Psoas muscle (tissue), 7 donors: ENCODE measurements at regions not wholly inside any gene's neighbourhood (a gene's known extent, or its start where the extent isn't known, plus 50 kb on each side); places are given as distances from the start of the nearest gene placed in this dataset.

Experiments
- ATAC-seq, 4 donors: fragments of 200-7000 bp; cut with Tn5 transposase; one replicate each; pipeline ENCODE4 v1.9.1; 2020; ENCODE audit warnings: moderate library complexity in 3 of 4, mild to moderate bottlenecking in 2 of 4
- DNase-seq, 2 donors: peaks; one replicate each; pipeline ENCODE4 v3.0.0-alpha.2; 2020
- H3K27ac ChIP-seq: fragments of 200-600 bp; one replicate; pipeline ENCODE4 v1.8.0; 2022
- H3K27me3 ChIP-seq, 3 donors: fragments of 200-600 bp in 1 of 3; one replicate each; pipeline versions ENCODE4 v1.6.1 to v1.8.0; 2013 to 2022; ENCODE audit warnings: low read length in 2 of 3, mild to moderate bottlenecking in 2 of 3, moderate library complexity in 1 of 3; ENCODE audit not compliant: insufficient read depth in 3 of 3
- H3K36me3 ChIP-seq, 2 donors: fragments of 200-600 bp in 1 of 2; one replicate each; pipeline versions ENCODE4 v1.6.1 to v1.8.0; 2013 to 2022; ENCODE audit warnings: low read depth in 1 of 2, mild to moderate bottlenecking in 1 of 2, moderate library complexity in 1 of 2; ENCODE audit not compliant: insufficient read depth in 1 of 2
- H3K4me1 ChIP-seq: fragments of 200-600 bp; one replicate; pipeline ENCODE4 v1.8.0; 2022
- H3K4me3 ChIP-seq: fragments of 200-600 bp; one replicate; pipeline ENCODE4 v1.8.0; 2022; ENCODE audit warnings: mild to moderate bottlenecking
- H3K9me3 ChIP-seq: fragments of 200-600 bp; one replicate; pipeline ENCODE4 v1.8.0; 2022
- WGBS, 3 donors: extraction: QIAGEN DNeasy Blood & Tissue Kit; methylation state at CpG; one replicate each; pipeline versions ENCODE4 v1.1.6 to v1.1.7; 2013; 5-methylcytosine and 5-hydroxymethylcytosine counted together
- intact Hi-C, 2 donors: fragments of 100-400 bp; cut with DNase I; formaldehyde crosslinking; loops; one replicate each; pipeline versions ENCODE4 v1.11.0 to v1.14.2; 2022
- TF ChIP-seq, protein P1 (sequence below): fragments of 200-600 bp; IDR thresholded peaks from one replicate; pipeline ENCODE4 v1.8.0; 2022; ENCODE audit warnings: antibody characterized with exemption
- donor health status: healthy with polysubstance abuse.
- donor health status: DM: no; HTN: no; CAD: no; lungs with moderate emphysema.
- donor health status: Bipolar disorder and iron deficiency.
- donor health status: healthy.
- donor health status: DM: yes; HTN: yes; CAD: no.
- donor health status: DM: no; HTN: no; CAD: no.
- donor health status: DM: yes; HTN: yes; CAD: no.

DNA sequence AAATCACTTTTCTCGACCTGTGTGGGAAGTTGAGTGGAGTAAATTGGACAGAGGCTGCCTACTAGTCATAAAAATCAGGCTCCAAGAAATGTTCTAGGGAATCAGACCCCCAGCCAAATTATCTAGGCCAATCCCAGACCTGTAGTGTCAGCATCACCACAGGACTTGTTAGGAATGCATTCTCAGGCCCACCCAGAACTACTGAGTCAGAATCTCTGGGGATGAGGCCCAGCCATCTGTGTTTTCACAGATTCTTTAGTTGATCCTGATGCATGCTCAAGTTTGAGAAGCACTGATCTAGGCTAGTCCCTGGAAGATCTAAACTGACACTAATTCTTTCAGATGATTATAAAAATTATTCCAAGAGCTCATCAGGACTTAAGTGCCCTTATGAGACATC lies 434.0 kb upstream of the MEIS1 start:
- no peaks in the 10 kb centered on the region for H3K9me3 ChIP-seq
- no peak overlapping the region for H3K27ac ChIP-seq
- peaks cover 0 to 2% (median 0%) of the 10 kb centered on the region in 3 donors for H3K27me3 ChIP-seq
- intact Hi-C loops = no loop called here
- peak in 1 of 4 donors; percentile 25 for ATAC-seq
- DNase-seq = peak in 1 of 2 donors; percentile 14
- TF ChIP-seq, protein P1, sequence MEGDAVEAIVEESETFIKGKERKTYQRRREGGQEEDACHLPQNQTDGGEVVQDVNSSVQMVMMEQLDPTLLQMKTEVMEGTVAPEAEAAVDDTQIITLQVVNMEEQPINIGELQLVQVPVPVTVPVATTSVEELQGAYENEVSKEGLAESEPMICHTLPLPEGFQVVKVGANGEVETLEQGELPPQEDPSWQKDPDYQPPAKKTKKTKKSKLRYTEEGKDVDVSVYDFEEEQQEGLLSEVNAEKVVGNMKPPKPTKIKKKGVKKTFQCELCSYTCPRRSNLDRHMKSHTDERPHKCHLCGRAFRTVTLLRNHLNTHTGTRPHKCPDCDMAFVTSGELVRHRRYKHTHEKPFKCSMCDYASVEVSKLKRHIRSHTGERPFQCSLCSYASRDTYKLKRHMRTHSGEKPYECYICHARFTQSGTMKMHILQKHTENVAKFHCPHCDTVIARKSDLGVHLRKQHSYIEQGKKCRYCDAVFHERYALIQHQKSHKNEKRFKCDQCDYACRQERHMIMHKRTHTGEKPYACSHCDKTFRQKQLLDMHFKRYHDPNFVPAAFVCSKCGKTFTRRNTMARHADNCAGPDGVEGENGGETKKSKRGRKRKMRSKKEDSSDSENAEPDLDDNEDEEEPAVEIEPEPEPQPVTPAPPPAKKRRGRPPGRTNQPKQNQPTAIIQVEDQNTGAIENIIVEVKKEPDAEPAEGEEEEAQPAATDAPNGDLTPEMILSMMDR = no peak
- H3K4me1 ChIP-seq = no peaks in the 10 kb centered on the region
- H3K36me3 ChIP-seq = no peaks in the 10 kb centered on the region
- 72 to 86% (median 76%) methylated on average over 1 of the region's 1 CpG for WGBS, 3 donors
- no peak overlapping the region for H3K4me3 ChIP-seq

DNA sequence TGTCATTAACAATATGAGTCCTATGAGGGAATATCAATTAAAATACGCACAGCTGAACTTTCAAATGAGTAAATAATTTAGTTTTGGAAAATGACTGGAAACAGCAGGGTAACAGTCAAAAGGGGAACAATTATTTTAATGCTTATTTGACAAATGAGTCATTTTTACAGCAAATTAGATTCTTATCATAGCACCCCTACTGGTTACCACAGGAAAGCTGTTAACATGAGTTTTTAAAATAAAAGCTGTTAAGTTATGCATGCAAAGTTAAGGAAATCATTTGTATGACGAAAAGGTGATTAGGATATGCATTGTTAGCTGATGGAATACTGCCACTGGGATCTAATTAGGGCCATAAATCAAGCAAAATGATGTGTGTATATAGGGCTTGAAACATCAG lies 435.1 kb upstream of the MEIS1 start:
- intact Hi-C loops = no loop called here
- Histone ChIP-seq H3K4me1 (no peaks in the 10 kb centered on the region), H3K27me3 (peaks cover 0 to 5% (median 0%) of the 10 kb centered on the region in 3 donors), H3K4me3 (no peak overlapping the region), H3K9me3 (no peaks in the 10 kb centered on the region), H3K36me3 (no peaks in the 10 kb centered on the region), H3K27ac (no peak overlapping the region)
- TF ChIP-seq, protein P1 = no peak
- DNase-seq (no peak), ATAC-seq (no peak)
- 34 to 66% (median 37%) methylated on average over 2 of the region's 2 CpGs for WGBS, 3 donors

DNA sequence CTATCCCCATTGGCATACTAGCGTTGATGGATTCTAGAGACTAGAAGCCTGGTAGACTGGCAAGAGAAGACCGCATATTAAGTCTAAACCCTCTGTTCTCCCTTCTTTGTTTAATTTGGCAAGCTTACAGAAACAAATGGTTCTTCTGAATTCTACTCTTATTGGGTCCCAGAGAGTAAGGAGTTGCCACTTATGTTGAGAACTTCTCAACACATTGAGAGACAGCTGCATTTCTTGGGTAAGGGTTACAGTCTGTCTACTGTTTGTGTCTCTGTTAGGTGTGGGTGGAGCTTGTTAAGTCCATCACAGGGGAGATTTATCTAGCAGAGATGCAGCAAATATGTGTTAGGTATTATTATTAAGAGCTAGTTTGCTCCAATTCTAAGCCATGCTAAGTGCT lies 435.8 kb upstream of the MEIS1 start:
- H3K4me3 ChIP-seq = no peak overlapping the region
- WGBS, 3 donors = 79 to 90% (median 84%) methylated on average over 2 of the region's 2 CpGs
- intact Hi-C loops = no loop called here
- H3K27me3 ChIP-seq = peaks cover 0 to 5% (median 0%) of the 10 kb centered on the region in 3 donors
- ATAC-seq (no peak), DNase-seq (no peak)
- no peak overlapping the region for H3K27ac ChIP-seq
- TF ChIP-seq, protein P1 = no peak
- no peaks in the 10 kb centered on the region for H3K36me3 ChIP-seq
- H3K4me1 ChIP-seq = no peaks in the 10 kb centered on the region
- H3K9me3 ChIP-seq = no peaks in the 10 kb centered on the region

DNA sequence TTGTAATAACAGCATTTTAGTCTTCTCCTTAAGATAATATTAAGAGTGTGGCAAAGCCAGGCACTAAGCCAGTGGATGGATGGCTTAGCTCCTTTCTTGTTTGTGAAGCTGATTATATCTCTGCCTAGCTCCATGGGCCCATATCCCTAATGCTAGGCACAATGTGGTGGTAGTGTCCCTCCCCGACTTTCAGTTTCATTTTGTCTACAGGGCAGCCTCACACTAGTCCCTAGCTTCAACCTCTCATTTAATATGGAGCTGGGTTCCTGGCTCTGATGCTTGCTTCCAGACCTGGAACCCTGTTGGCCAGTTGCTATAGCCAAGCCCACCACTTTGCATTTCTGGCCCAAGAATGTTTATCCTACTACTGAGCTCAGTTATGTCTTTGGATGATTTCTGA lies 437.0 kb upstream of the MEIS1 start:
- DNase-seq (no peak), ATAC-seq (no peak)
- intact Hi-C loops = no loop called here
- WGBS, 3 donors = 0 to 57% (median 0%) methylated on average over 1 of the region's 1 CpG
- Histone ChIP-seq H3K4me1 (no peaks in the 10 kb centered on the region), H3K9me3 (no peaks in the 10 kb centered on the region), H3K4me3 (no peak overlapping the region), H3K36me3 (no peaks in the 10 kb centered on the region), H3K27ac (no peak overlapping the region), H3K27me3 (peaks cover 0 to 5% (median 0%) of the 10 kb centered on the region in 3 donors)
- TF ChIP-seq, protein P1 = no peak

DNA sequence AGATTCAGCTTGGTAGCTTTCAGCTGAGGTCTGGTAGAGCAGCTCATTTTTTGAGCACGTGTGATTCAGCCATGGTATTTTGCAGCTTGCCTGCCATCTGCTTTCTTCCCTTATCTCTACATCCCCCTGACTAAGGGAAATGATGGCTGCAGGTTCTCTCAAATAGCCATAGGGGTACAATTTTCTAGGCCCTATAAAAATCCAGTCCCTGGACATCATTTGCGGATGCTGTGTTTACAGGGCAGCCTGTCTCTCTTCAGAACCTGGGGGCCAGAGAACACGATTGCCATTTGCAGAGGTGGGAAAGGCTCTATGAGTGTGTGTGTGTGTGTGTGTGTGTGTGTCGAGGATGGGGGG lies 442.7 kb upstream of the MEIS1 start:
- DNase-seq (no peak), ATAC-seq (no peak)
- Histone ChIP-seq H3K27me3 (peaks cover 0 to 3% (median 0%) of the 10 kb centered on the region in 3 donors), H3K27ac (no peak overlapping the region), H3K9me3 (no peaks in the 10 kb centered on the region), H3K4me3 (no peak overlapping the region), H3K36me3 (no peaks in the 10 kb centered on the region), H3K4me1 (peaks cover 3% of the 10 kb centered on the region)
- intact Hi-C loops = no loop called here
- TF ChIP-seq, protein P1 = no peak
- 61 to 69% (median 65%) methylated on average over 4 of the region's 4 CpGs for WGBS, 3 donors
